ENCODE measurements at regions not wholly inside any gene's neighbourhood (a gene's known extent, or its start where the extent isn't known, plus 50 kb on each side); places are given as distances from the start of the nearest gene placed in this dataset.

DNA sequence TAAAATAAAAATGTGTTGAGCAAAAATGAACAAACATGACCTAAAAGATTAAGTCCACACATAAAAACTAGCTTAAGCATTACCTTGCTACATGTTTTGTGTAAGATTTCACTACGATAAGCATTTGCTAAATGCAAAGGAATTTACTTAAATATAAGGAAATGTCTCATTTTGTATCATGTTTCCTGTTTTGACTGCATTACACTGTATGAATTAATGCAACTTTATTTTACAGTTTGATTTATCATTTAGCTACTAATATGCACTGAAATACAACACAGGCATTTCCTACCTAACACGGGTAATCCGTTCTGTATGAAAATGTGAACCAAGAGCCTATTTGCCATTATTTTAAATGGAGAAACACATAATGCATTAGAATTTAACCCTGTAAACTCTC, 1076.5 kb upstream of the DDX18 start:
- no peak for ATAC-seq
- TF ChIP-seq CSDC2 (CRISPR knock-in tag; IDR thresholded peaks at IDR 0.05) (no peak), ZNF70 (CRISPR knock-in tag; IDR thresholded peaks at IDR 0.05) (no peak), ARNTL (CRISPR knock-in tag; IDR thresholded peaks at IDR 0.05; ENCODE audit: borderline replicate concordance, low read depth) (no peak), PPARA (CRISPR knock-in tag; IDR thresholded peaks at IDR 0.05; ENCODE audit: borderline replicate concordance) (no peak), TCF4 (CRISPR knock-in tag; IDR thresholded peaks at IDR 0.05; ENCODE audit: borderline replicate concordance) (no peak), TOX (CRISPR knock-in tag; IDR thresholded peaks at IDR 0.05; ENCODE audit: borderline replicate concordance) (no peak), RARB (CRISPR knock-in tag; IDR thresholded peaks at IDR 0.05) (no peak), ZNF8 (CRISPR knock-in tag; IDR thresholded peaks at IDR 0.05) (no peak), ZFP3 (CRISPR knock-in tag; IDR thresholded peaks at IDR 0.05) (no peak), ISL1 (CRISPR knock-in tag; IDR thresholded peaks at IDR 0.05) (no peak), ESRRG (CRISPR knock-in tag; IDR thresholded peaks at IDR 0.05) (no peak), SNAI2 (CRISPR knock-in tag; IDR thresholded peaks at IDR 0.05) (no peak), BACH2 (CRISPR knock-in tag; IDR thresholded peaks at IDR 0.05; ENCODE audit: borderline replicate concordance) (no peak), ZC3H10 (CRISPR knock-in tag; IDR thresholded peaks at IDR 0.05) (no peak)
- TF ChIP-seq, protein P1, sequence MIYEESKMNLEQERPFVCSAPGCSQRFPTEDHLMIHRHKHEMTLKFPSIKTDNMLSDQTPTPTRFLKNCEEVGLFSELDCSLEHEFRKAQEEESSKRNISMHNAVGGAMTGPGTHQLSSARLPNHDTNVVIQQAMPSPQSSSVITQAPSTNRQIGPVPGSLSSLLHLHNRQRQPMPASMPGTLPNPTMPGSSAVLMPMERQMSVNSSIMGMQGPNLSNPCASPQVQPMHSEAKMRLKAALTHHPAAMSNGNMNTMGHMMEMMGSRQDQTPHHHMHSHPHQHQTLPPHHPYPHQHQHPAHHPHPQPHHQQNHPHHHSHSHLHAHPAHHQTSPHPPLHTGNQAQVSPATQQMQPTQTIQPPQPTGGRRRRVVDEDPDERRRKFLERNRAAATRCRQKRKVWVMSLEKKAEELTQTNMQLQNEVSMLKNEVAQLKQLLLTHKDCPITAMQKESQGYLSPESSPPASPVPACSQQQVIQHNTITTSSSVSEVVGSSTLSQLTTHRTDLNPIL (CRISPR knock-in tag; IDR thresholded peaks at IDR 0.05; ENCODE audit: low read depth), result no peak
- TF ChIP-seq, protein P2, sequence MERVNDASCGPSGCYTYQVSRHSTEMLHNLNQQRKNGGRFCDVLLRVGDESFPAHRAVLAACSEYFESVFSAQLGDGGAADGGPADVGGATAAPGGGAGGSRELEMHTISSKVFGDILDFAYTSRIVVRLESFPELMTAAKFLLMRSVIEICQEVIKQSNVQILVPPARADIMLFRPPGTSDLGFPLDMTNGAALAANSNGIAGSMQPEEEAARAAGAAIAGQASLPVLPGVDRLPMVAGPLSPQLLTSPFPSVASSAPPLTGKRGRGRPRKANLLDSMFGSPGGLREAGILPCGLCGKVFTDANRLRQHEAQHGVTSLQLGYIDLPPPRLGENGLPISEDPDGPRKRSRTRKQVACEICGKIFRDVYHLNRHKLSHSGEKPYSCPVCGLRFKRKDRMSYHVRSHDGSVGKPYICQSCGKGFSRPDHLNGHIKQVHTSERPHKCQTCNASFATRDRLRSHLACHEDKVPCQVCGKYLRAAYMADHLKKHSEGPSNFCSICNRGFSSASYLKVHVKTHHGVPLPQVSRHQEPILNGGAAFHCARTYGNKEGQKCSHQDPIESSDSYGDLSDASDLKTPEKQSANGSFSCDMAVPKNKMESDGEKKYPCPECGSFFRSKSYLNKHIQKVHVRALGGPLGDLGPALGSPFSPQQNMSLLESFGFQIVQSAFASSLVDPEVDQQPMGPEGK (CRISPR knock-in tag; IDR thresholded peaks at IDR 0.05; ENCODE audit: borderline replicate concordance), result no peak
- TF ChIP-seq, protein P3, sequence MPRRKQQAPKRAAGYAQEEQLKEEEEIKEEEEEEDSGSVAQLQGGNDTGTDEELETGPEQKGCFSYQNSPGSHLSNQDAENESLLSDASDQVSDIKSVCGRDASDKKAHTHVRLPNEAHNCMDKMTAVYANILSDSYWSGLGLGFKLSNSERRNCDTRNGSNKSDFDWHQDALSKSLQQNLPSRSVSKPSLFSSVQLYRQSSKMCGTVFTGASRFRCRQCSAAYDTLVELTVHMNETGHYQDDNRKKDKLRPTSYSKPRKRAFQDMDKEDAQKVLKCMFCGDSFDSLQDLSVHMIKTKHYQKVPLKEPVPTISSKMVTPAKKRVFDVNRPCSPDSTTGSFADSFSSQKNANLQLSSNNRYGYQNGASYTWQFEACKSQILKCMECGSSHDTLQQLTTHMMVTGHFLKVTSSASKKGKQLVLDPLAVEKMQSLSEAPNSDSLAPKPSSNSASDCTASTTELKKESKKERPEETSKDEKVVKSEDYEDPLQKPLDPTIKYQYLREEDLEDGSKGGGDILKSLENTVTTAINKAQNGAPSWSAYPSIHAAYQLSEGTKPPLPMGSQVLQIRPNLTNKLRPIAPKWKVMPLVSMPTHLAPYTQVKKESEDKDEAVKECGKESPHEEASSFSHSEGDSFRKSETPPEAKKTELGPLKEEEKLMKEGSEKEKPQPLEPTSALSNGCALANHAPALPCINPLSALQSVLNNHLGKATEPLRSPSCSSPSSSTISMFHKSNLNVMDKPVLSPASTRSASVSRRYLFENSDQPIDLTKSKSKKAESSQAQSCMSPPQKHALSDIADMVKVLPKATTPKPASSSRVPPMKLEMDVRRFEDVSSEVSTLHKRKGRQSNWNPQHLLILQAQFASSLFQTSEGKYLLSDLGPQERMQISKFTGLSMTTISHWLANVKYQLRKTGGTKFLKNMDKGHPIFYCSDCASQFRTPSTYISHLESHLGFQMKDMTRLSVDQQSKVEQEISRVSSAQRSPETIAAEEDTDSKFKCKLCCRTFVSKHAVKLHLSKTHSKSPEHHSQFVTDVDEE (CRISPR knock-in tag; IDR thresholded peaks at IDR 0.05), result no peak
- TF ChIP-seq, protein P4, sequence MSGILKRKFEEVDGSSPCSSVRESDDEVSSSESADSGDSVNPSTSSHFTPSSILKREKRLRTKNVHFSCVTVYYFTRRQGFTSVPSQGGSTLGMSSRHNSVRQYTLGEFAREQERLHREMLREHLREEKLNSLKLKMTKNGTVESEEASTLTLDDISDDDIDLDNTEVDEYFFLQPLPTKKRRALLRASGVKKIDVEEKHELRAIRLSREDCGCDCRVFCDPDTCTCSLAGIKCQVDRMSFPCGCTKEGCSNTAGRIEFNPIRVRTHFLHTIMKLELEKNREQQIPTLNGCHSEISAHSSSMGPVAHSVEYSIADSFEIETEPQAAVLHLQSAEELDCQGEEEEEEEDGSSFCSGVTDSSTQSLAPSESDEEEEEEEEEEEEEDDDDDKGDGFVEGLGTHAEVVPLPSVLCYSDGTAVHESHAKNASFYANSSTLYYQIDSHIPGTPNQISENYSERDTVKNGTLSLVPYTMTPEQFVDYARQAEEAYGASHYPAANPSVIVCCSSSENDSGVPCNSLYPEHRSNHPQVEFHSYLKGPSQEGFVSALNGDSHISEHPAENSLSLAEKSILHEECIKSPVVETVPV (CRISPR knock-in tag; IDR thresholded peaks at IDR 0.05), result no peak
- TF ChIP-seq, protein P5, sequence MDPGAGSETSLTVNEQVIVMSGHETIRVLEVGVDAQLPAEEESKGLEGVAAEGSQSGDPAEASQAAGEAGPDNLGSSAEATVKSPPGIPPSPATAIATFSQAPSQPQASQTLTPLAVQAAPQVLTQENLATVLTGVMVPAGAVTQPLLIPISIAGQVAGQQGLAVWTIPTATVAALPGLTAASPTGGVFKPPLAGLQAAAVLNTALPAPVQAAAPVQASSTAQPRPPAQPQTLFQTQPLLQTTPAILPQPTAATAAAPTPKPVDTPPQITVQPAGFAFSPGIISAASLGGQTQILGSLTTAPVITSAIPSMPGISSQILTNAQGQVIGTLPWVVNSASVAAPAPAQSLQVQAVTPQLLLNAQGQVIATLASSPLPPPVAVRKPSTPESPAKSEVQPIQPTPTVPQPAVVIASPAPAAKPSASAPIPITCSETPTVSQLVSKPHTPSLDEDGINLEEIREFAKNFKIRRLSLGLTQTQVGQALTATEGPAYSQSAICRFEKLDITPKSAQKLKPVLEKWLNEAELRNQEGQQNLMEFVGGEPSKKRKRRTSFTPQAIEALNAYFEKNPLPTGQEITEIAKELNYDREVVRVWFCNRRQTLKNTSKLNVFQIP (CRISPR knock-in tag; IDR thresholded peaks at IDR 0.05; ENCODE audit: borderline replicate concordance, low read depth), result no peak

DNA sequence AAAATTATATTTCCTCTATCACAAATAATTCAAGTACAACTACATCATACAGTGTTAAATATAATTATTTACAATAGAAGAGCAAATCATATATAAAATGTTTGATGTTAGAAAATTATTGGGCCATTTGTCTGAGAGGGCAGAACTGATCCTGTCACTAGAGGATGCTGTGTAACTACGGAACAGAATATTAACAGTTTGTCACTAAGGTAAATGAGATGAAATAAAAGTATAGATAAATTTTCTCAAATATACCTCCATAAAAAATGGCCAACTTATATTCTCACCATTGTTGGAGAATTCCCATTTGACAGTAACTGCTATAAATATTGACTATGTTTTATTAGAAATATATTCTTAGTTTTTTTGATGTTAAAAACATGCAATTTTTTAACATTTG, 1067.4 kb upstream of the DDX18 start:
- no peak for ATAC-seq

More for the DNA sequence above, 1067.4 kb upstream of the DDX18 start:
- TF ChIP-seq ZFP30 (CRISPR knock-in tag; IDR thresholded peaks at IDR 0.05), result no peak
- TF ChIP-seq, protein P1 (CRISPR knock-in tag; IDR thresholded peaks at IDR 0.05; ENCODE audit: low read depth), result no peak
- no peak for TF ChIP-seq PPARA (CRISPR knock-in tag; IDR thresholded peaks at IDR 0.05; ENCODE audit: borderline replicate concordance)
- no peak for TF ChIP-seq ESRRG (CRISPR knock-in tag; IDR thresholded peaks at IDR 0.05)
- TF ChIP-seq GLIS3 (CRISPR knock-in tag; IDR thresholded peaks at IDR 0.05), result no peak
- no peak for TF ChIP-seq ZC3H10 (CRISPR knock-in tag; IDR thresholded peaks at IDR 0.05)
- TF ChIP-seq TCF4 (CRISPR knock-in tag; IDR thresholded peaks at IDR 0.05; ENCODE audit: borderline replicate concordance), result no peak
- no peak for TF ChIP-seq OSR1 (CRISPR knock-in tag; IDR thresholded peaks at IDR 0.05)
- TF ChIP-seq RARB (CRISPR knock-in tag; IDR thresholded peaks at IDR 0.05), result no peak
